Sigmoid colon (tissue), 4 donors: ENCODE measurements at regions not wholly inside any gene's neighbourhood (a gene's known extent, or its start where the extent isn't known, plus 50 kb on each side); places are given as distances from the start of the nearest gene placed in this dataset.

ENCODE experiments used
- CTCF ChIP-seq, 4 experiments: fragments of 450-650 bp in 3 of 4; fragments of 200-600 bp in 1 of 4; IDR thresholded peaks; one replicate each; pipeline ENCODE4 v1.5.1; 2016 to 2019; ENCODE audit warnings: antibody characterized with exemption in 4 of 4, mild to moderate bottlenecking in 3 of 4, moderate library complexity in 2 of 4
- POLR2A ChIP-seq, 2 donors: fragments of 450-650 bp; IDR thresholded peaks; one replicate each; pipeline ENCODE4 v1.6.1; 2016; ENCODE audit warnings: antibody characterized with exemption in 2 of 2, mild to moderate bottlenecking in 2 of 2, moderate library complexity in 2 of 2
- POLR2AphosphoS5 ChIP-seq, 4 donors: sonication (generic); formaldehyde crosslinking; IDR thresholded peaks; one replicate each; pipeline ENCODE4 v1.6.1; 2017; ENCODE audit warnings: antibody characterized with exemption in 4 of 4

- TF ChIP-seq POLR2A (IDR thresholded peaks at IDR 0.05) (no peak), CTCF (IDR thresholded peaks at IDR 0.05) (no peak), POLR2AphosphoS5 (IDR thresholded peaks at IDR 0.05) (no peak)
Measured at GRCh38 chr2:81299841-81300240, 995.3 kb upstream of the LRRTM1 start.
